Thoracic aorta (tissue), 2 donors: ENCODE measurements at regions not wholly inside any gene's neighbourhood (a gene's known extent, or its start where the extent isn't known, plus 50 kb on each side); places are given as distances from the start of the nearest gene placed in this dataset.

Source experiments
- ATAC-seq: fragments of 150-250 bp; one replicate; pipeline ENCODE4 v1.8.0; 2017; ENCODE audit warnings: low read depth; ENCODE audit not compliant: insufficient number of reproducible peaks, low FRiP score
- DNase-seq: peaks from one replicate; pipeline ENCODE4 v3.0.0-alpha.2; 2020; ENCODE audit warnings: low spot score
- H3K27ac ChIP-seq, 2 donors: fragments of 200-600 bp; sonication (generic); 1 replicate in 1 of 2; 2 replicates in 1 of 2; pipeline ENCODE4 v1.5.1; 2016; ENCODE audit warnings: mild to moderate bottlenecking in 2 of 2, moderate library complexity in 2 of 2
- H3K27me3 ChIP-seq: fragments of 200-600 bp; sonication (generic); replicated peaks from 2 replicates; pipeline ENCODE4 v1.6.0; 2016; ENCODE audit warnings: mild to moderate bottlenecking; ENCODE audit not compliant: insufficient read depth
- H3K36me3 ChIP-seq: fragments of 200-600 bp; sonication (generic); one replicate; pipeline ENCODE4 v1.5.1; 2016
- H3K4me1 ChIP-seq, 2 donors: fragments of 200-600 bp; sonication (generic); 1 replicate in 1 of 2; 2 replicates in 1 of 2; pipeline versions ENCODE4 v1.5.1 to v1.6.0; 2016; ENCODE audit warnings: low read depth in 2 of 2, mild to moderate bottlenecking in 1 of 2; ENCODE audit not compliant: control insufficient read depth in 1 of 2
- H3K4me3 ChIP-seq: fragments of 200-600 bp; sonication (generic); 2 replicates; pipeline ENCODE4 v1.5.1; 2016; ENCODE audit warnings: mild to moderate bottlenecking
- H3K9me3 ChIP-seq: fragments of 200-600 bp; sonication (generic); 2 replicates; pipeline ENCODE4 v1.5.1; 2016
- TF ChIP-seq, protein P1 (sequence below): fragments of 200-600 bp; sonication (generic); IDR thresholded peaks from one replicate; pipeline ENCODE4 v1.5.1; 2019; ENCODE audit warnings: antibody characterized with exemption

GRCh38 chr16:79873825-79874224 is 273.3 kb upstream of the MAF start:
- ATAC-seq (no peak), DNase-seq (no peak)
- H3K4me1 ChIP-seq = no peaks in the 10 kb centered on the region
- no peak overlapping the region for H3K27ac ChIP-seq
- no peak overlapping the region for H3K4me3 ChIP-seq
- H3K36me3 ChIP-seq = no peaks in the 10 kb centered on the region
- no peaks in the 10 kb centered on the region for H3K9me3 ChIP-seq
- TF ChIP-seq, protein P1, sequence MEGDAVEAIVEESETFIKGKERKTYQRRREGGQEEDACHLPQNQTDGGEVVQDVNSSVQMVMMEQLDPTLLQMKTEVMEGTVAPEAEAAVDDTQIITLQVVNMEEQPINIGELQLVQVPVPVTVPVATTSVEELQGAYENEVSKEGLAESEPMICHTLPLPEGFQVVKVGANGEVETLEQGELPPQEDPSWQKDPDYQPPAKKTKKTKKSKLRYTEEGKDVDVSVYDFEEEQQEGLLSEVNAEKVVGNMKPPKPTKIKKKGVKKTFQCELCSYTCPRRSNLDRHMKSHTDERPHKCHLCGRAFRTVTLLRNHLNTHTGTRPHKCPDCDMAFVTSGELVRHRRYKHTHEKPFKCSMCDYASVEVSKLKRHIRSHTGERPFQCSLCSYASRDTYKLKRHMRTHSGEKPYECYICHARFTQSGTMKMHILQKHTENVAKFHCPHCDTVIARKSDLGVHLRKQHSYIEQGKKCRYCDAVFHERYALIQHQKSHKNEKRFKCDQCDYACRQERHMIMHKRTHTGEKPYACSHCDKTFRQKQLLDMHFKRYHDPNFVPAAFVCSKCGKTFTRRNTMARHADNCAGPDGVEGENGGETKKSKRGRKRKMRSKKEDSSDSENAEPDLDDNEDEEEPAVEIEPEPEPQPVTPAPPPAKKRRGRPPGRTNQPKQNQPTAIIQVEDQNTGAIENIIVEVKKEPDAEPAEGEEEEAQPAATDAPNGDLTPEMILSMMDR = no peak
- H3K27me3 ChIP-seq = no peaks in the 10 kb centered on the region

GRCh38 chr16:79871906-79872305 is 271.4 kb upstream of the MAF start:
- no peaks in the 10 kb centered on the region for H3K27me3 ChIP-seq
- TF ChIP-seq, protein P1 = no peak
- H3K36me3 ChIP-seq = no peaks in the 10 kb centered on the region
- H3K9me3 ChIP-seq = no peaks in the 10 kb centered on the region
- DNase-seq (no peak), ATAC-seq (no peak)
- no peak overlapping the region for H3K27ac ChIP-seq
- H3K4me3 ChIP-seq = no peak overlapping the region
- no peaks in the 10 kb centered on the region for H3K4me1 ChIP-seq

DNA sequence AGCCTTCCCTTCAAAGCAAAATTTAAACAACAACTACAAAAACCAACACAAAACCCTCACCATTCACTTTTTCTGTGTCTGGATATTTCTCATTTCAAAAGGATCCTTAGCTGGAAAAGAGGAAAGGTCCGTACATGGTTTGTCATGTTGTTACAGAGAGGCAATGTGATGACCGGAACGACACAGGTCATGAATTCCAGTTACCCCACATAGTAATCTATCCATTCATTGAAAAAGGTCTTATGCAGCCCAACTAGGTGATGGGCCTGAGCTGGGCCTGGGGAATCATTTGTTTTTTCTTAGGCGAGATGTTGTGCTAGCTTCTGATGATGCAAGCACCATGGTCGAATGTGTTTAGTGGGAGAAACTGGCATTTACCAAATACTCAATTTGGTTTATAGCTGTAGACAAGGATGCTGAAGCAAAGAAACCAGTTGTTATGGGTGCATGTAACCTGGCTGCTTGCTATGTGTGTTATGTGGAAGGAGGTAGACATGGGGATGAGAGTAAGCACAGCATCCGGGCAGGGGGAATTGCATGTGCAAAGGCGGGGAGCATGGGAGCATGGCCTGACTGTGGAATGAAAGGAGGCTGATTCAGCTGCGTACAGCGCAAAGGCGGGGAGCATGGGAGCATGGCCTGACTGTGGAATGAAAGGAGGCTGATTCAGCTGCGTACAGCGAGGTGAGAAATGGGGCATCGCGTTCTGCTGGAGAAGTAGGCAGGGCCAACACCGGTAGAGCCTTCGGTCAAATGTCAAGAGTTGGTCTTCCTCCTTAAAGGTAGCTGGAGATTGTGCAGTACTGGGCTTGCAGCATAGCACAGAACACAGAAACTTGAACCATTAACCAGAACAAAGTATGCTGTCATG is 269.7 kb upstream of the MAF start:
- Histone ChIP-seq H3K4me3 (no peak overlapping the region), H3K27ac (no peak overlapping the region), H3K9me3 (no peaks in the 10 kb centered on the region), H3K4me1 (no peaks in the 10 kb centered on the region), H3K36me3 (no peaks in the 10 kb centered on the region), H3K27me3 (no peaks in the 10 kb centered on the region)
- TF ChIP-seq, protein P1 = no peak
- ATAC-seq (no peak), DNase-seq (no peak)

DNA sequence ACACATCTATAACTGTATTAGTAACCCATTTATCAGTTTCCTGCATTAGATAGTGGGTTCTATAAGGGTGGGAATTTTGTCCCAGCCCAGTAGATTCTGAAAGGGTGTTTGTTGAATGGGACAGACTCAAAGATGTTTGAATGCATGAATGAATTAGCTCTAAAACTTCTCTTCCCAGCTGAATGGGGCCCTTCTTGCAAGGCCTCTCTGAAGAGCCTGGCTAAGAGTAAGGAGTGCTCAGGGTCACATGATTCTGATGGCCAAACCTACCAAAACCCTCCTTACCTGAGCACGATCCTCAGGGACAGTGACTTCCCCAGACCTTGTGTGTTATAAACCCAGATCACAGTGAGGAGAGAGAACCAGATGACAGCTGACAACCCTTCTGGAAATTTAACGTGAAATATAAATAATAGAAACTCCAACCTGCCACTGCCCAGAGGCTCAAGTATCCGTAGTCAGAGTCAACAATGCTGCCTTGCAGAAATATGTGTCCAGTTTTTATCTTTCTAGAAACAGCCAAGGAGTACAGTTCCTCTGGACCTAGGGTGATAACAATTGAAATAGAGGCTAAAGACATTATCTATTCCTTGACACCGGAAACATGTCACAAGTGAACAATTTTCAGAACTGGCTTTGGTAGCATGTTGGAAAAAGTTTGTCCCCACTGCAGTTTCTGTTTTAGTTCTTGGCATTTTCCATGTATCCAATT is 268.9 kb upstream of the MAF start:
- Histone ChIP-seq H3K27me3 (no peaks in the 10 kb centered on the region), H3K4me3 (no peak overlapping the region), H3K27ac (no peak overlapping the region), H3K9me3 (no peaks in the 10 kb centered on the region), H3K4me1 (no peaks in the 10 kb centered on the region), H3K36me3 (no peaks in the 10 kb centered on the region)
- no peak for ATAC-seq
- TF ChIP-seq, protein P1 = no peak
- no peak for DNase-seq

DNA sequence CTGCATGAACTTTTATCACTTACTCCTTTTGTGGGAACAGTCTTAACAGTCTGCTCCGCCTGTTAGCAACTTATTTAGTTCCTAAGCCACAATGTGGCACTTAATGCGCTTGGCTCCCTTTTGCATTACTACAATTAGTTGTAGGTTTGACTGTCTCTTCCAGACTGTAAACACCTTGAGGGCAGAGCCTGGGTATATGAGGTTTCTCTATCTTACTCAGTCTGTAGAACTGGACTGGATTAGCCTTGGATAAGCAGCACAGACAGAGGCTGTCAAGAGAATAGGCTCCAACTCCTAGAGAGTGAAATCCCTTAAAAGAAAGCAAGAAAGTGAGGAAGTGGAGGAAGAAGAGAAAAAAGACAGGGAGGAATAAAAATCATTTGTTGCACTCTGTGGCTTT is 268.3 kb upstream of the MAF start:
- H3K27me3 ChIP-seq = no peaks in the 10 kb centered on the region
- no peak overlapping the region for H3K27ac ChIP-seq
- H3K36me3 ChIP-seq = no peaks in the 10 kb centered on the region
- H3K9me3 ChIP-seq = no peaks in the 10 kb centered on the region
- TF ChIP-seq, protein P1 = no peak
- DNase-seq = no peak
- H3K4me3 ChIP-seq = no peak overlapping the region
- no peak for ATAC-seq
- no peaks in the 10 kb centered on the region for H3K4me1 ChIP-seq
